LoVo (cell line): ENCODE measurements at regions not wholly inside any gene's neighbourhood (a gene's known extent, or its start where the extent isn't known, plus 50 kb on each side); places are given as distances from the start of the nearest gene placed in this dataset.
"Not testable (repeated sequence)": the region's sequence is repeated elsewhere in the genome, so short reads cannot be mapped to it uniquely, and the experiment has no call there.

Experiments used
- DNase-seq: peaks from one replicate; pipeline ENCODE4 v3.0.0-alpha.2; 2016; ENCODE audit warnings: low spot score

DNA sequence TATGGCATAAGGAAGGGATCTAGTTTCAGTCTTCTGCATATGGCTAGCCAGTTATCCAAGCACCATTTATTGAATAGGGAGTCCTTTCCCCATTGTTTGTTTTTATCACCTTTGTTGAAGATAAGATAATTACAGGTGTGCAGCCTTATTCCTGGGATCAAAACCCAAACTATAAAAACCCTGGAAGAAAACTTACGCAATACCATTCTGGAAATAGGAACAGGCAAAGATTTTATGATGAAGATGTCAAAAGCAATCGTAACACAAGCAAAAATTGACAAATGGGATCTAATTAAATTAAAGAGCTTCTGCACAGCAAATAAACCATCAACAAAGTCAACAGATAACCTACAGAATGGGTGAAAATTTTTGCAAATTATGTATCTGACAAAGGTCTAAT lies 128.5 kb upstream of the DCN start:
- DNase-seq, result no peak

DNA sequence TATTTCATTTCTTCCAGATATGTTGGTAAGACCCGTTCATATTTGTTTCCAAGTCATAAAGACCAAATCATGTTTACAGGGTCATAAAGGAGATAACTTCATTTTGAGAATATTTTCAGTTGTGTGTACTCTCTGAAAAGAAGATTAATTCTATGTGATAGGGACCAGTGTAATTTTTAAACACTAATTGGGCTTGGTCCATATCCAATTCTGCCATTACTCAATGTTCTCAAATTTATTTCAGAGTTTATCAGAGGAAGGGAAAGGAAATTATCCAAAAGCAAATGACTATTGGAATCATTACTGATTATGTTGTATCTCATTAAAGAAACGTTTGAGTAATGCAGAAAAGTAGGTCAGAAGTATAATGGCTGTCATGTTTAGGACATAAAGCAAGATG lies 126.8 kb upstream of the DCN start:
- no peak for DNase-seq

GRCh38 chr12:91307957-91308670 lies 125.5 kb upstream of the DCN start:
- no peak for DNase-seq

DNA sequence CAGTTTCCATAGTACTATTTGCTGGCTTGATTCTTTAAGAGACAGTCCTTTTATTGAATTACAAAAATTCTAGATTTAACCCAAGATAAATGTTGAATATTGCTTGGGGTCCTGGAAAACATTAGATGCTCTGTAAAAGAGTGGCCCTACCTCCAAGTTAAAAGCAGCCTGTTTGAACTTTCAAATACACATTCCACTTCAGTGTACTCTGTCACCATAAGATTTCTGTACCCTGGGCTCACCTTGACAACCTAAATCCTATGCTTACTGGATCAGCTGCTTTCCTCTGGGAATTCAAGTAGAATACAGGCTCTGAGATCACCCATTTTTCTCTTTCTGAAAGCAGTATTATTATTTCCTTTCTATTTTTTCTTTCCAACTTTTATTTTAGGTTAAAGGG lies 107.7 kb upstream of the DCN start:
- DNase-seq, result no peak

- DNase-seq, result no peak
Measured at GRCh38 chr12:91289906-91290305, 107.3 kb upstream of the DCN start.

- no peak for DNase-seq
Measured at GRCh38 chr12:91289072-91289471, 106.5 kb upstream of the DCN start.

GRCh38 chr12:91287753-91288152 lies 105.1 kb upstream of the DCN start:
- no peak for DNase-seq

- no peak for DNase-seq
Measured at GRCh38 chr12:91278126-91278525, 95.5 kb upstream of the DCN start.

- no peak for DNase-seq
Measured at GRCh38 chr12:91276509-91276908, 93.9 kb upstream of the DCN start.

DNA sequence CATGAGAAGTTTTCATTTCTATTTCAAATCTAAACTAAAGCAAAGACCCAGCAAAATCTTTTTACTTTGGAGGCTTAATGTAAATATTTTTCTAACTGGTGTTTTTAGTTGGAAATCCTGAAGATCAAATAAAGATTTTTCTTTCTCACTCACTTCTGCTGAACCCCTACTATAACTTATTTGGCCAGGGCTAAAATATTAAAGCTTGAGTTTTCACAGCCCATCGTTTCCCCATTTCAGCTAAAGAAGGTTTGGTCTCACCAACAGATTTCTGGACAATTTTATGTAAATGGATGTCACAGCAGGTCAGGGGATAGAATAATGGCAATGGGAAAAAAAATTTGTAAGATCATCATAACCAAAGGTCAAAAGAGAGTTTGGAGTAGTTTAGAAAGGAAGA lies 92.7 kb upstream of the DCN start:
- no peak for DNase-seq

DNA sequence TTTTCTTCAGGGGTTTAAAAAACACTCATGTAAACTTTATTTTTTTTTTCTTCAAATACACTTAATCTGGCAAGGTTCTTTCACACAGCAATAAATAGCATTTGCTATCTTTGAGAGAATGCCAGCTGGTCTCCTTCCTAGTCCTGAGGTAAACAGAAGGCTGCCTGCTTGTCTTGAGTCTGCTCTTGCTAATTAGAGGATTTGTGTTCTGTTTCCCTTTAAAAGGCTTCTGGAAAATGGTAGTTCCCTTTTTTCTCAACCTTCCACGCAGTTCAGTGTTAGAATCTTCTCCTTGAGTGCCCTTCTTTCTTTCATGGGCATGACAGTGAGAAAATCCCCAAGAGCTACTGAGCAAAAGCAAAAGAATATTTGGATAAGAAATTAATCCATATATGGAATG lies 92.3 kb upstream of the DCN start:
- DNase-seq, result no peak

- no peak for DNase-seq
Measured at GRCh38 chr12:91273560-91273959, 90.9 kb upstream of the DCN start.

DNA sequence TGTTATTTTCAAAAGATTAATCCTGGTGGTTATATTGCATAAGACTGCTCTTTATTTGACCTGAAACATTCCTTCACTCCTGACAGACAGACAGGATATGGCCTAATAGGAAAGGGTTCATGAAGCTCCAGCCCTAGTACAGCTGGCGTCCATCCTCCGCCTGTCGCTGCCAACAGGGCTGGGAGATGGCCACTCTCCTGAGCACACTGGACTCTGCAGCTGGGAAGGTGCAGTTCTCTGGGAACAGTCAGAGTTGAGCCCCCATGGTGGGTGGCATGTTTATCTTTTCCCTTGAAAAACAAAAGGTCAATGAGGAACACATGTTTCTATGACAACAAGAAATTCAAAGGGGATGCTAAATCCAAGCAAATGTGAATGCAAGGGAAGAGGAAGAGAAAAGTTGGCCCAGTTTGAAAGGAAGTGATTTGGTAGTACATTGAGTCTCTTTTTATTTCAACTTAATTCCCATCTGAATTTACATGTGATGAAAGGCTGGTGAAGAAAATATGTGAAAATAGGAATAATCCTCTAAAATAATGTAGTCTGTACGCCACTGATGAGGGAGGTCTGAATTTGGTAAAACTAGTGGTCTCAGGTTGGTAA lies 89.9 kb upstream of the DCN start:
- no peak for DNase-seq

DNA sequence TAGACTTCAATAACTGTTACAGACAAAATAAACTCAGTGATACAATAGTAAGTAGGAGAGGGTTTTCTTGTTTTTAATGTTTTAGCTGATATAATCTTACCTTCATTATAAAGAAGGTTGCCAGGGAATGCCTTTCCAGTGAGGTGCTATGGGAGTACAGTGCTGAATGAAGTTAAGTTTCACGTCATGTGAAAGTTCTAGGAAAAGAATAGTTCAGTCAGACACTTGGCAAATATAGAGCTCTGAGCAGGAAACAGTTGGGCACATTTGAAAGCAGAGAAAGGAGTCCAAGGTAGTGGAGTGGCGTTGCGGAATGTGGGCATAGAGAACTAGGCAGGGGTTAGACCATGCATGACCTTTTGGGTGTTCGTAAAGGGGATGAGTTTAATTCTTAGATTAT lies 88.6 kb upstream of the DCN start:
- no peak for DNase-seq

DNA sequence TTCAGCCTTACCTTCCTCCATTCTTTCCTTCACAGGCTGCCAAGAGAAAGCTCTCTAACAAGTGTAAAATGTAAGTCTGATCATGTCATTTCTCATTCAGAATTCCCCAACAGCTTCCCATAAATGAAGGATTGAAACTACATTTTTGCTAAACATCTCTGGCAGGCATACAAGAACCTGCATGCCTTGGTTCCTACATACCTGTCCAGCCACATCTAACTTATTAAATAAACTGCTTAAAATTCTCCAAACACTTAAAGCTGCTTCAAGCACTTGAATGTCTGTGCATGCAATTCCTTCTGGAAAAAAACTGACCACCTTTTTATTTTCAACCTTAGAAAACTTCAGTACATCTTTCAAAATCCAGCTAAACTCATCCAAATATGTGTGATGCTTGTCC lies 84.4 kb upstream of the DCN start:
- no peak for DNase-seq

GRCh38 chr12:91264178-91264577 lies 81.6 kb upstream of the DCN start:
- no peak for DNase-seq

DNA sequence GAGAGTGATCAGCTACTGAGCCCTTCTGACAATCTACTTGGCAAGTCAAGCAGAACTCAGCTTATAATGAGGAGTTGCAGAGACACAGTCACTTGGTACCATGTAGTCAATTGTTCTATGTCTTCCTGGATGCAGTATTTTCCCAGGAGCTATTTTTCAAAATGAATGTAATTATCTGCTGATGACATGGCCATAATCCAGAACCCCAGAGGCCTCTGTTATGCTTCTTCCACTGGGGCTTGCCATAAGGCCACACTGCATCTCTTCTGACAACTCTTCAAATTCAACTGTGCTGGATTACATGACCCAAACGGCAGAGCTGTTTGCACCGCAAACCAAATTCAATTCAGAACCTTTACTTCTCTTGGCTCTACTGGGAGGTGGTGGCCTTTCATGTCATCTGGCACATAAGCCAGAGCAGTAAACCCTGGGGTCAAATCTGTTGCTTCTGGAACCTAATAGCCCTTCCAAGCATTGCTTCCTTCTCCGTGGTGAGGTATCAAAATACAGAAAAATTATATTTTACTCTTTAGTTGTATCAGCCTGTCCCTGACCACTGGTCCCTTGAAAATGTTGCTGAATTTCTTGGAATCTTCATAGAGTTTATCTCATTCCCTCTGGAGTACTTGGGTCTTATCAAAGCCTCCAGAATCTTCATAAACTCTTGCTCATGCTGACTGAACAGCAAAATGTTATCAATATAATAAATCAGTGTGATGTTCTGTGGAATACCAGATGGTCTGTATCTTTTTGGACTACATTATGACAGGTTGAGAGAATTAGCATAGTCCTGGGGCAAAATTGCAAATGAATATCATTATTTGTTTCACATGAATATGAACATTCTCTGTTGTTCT lies 79.4 kb upstream of the DCN start:
- no peak for DNase-seq

DNA sequence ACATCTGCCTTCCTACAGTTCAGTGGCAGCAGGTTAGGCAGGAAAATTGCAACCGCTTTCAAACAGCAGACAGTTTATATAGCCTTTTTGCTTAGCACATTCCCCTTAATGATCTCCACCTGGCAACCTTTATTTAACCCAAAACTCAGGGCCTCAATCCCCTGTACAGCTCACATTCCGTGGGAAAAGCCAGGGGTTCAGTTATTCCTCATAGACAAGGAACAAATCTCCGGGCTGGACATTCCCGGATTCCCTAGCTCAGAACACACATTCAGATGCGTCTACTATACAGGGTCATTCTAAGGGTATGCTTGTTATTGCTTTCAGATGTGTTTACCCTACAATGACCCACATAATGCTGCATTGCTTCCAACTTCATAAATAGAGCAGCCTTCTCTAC lies 73.8 kb upstream of the DCN start:
- no peak for DNase-seq

GRCh38 chr12:91252341-91252740 lies 69.7 kb upstream of the DCN start:
- DNase-seq, result no peak

DNA sequence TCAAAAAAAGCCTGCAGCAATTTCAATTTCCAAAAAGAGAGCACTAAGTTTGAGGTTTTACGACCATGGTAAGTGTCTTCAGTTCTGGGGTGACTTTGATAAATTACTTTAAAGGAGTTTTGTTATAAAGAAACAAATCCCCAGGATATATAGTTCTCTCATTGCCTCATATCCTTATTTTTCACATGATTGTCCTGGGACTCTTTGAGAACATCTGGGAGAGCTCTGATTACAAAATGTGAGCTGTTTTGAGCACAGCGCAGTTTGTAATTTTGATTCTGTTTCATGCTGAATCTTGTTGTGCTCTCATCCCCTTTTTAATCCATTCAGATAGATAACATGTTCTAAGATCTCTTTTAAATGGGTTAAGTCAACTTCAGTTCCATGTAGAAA lies 67.7 kb upstream of the DCN start:
- no peak for DNase-seq

DNA sequence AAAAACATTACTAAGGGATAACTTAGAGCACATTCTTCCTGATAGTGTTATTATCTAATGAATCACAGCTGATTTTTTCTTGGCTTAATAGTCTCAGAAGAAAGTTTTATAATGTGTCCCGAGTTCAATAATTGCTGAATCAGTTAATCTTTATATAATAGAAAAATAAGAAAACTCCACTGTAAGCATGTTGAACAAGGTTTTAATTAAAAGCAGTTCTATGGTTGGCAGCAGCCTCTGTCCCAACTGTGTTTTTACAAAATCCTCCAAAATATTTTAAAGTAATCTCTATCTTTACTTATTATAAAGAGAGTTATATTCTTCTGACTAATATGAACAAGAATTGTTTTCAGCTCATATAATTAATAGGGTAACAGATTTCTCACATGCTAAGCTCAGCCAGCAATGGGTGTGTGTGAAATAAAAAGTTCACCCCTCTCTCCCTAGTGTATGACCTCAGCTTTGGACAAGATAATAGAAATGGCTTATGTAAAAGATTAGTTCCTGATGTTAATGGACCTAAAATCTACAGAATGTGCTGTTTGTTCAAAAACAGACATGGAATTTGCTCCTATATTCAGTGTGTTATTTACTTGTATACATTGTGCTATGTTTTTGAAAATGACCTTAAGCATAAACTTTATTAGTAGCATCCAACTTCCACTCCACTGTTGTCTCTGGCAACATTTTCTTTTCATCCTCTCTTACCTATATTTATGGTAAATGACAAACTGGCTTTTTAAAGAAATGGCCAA lies 67.1 kb upstream of the DCN start:
- no peak for DNase-seq

DNA sequence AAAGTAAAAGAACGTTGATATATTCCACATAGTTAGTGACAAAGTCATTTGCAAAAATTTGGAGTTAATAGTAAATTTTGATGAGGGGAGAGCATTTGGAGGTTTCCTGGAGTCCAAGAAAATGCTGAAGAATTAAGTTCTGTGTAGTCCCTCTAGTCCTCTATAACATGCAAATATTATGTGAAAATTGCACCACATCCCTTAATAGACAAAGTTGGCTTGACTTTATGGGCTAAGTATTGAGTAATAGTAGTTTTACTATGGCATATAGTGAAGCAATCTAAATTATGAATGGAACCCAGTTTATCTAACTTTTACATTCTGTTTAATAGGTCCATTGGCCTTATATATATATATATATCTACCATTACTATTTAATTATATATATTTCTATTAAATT lies 66.4 kb upstream of the DCN start:
- DNase-seq, result no peak

DNA sequence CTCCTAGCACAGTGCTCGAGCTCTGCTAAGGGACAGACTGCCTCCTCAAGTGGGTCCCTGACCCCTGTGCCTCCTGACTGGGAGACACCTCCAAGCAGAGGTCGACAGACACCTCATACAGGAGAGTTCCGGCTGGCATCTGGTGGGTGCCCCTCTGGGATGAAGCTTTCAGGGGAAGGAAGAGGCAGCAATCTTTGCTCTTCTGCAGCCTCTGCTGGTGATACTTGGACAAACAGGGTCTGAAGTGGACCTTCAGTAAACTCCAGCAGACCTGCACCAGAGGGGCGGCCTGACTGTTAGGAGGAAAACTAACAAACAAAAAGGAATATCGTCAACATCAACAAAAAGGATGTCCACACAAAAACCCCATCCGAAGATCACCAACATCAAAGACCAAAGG lies 60.6 kb upstream of the DCN start:
- not testable (repeated sequence) for DNase-seq
